DND-41 (cell line): ENCODE measurements at regions not wholly inside any gene's neighbourhood (a gene's known extent, or its start where the extent isn't known, plus 50 kb on each side); places are given as distances from the start of the nearest gene placed in this dataset.

Experiments
- ATAC-seq: fragments of 200-7000 bp; cut with Tn5 transposase; 3 replicates; pipeline ENCODE4 v1.9.1; 2021; ENCODE audit warnings: low read depth; ENCODE audit not compliant: insufficient read depth
- DNase-seq: peaks from one replicate; pipeline ENCODE4 v3.0.0-alpha.2; 2020
- H2AFZ ChIP-seq: 2 replicates; pipeline ENCODE4 v1.6.0; 2012; ENCODE audit warnings: low read depth, low read length
- H3K27ac ChIP-seq: 2 replicates; pipeline ENCODE4 v1.5.1; 2012; ENCODE audit warnings: low read length, inconsistent platforms
- H3K27me3 ChIP-seq: fragments of 200-600 bp; sonication (generic); 2 replicates; pipeline ENCODE4 v1.6.0; 2012; ENCODE audit warnings: low read length, mild to moderate bottlenecking, inconsistent platforms; ENCODE audit not compliant: insufficient read depth, poor library complexity
- H3K36me3 ChIP-seq: 2 replicates; pipeline ENCODE4 v1.5.1; 2012; ENCODE audit warnings: low read length, inconsistent platforms; ENCODE audit not compliant: insufficient read depth
- H3K4me1 ChIP-seq: 2 replicates; pipeline ENCODE4 v1.5.1; 2012; ENCODE audit warnings: mild to moderate bottlenecking, low read length; ENCODE audit not compliant: insufficient read depth
- H3K4me2 ChIP-seq: 2 replicates; pipeline ENCODE4 v1.6.0; 2012; ENCODE audit warnings: mild to moderate bottlenecking, moderate library complexity, low read length, inconsistent platforms; ENCODE audit not compliant: insufficient read depth
- H3K4me3 ChIP-seq, 2 experiments: fragments of 200-600 bp in 1 of 2; shearing (Covaris generic) in 1 of 2; 2 replicates each; pipeline ENCODE4 v1.5.1; 2012 to 2016; ENCODE audit warnings: inconsistent platforms in 2 of 2, low read length in 2 of 2, mild to moderate bottlenecking in 2 of 2, low read depth in 1 of 2, moderate library complexity in 1 of 2
- H3K79me2 ChIP-seq: 2 replicates; pipeline ENCODE4 v1.6.0; 2012; ENCODE audit warnings: low read length, inconsistent platforms; ENCODE audit not compliant: insufficient read depth
- H3K9ac ChIP-seq: 2 replicates; pipeline ENCODE4 v1.6.0; 2012; ENCODE audit warnings: low read depth, mild to moderate bottlenecking, inconsistent platforms, low read length, moderate library complexity
- H3K9me3 ChIP-seq: 2 replicates; pipeline ENCODE4 v1.5.1; 2012; ENCODE audit warnings: low read length, moderate library complexity, mild to moderate bottlenecking, inconsistent platforms; ENCODE audit not compliant: insufficient read depth, severe bottlenecking
- H4K20me1 ChIP-seq: 2 replicates; pipeline ENCODE4 v1.6.0; 2012; ENCODE audit warnings: low read length; ENCODE audit not compliant: insufficient read depth
- CTCF ChIP-seq: IDR thresholded peaks from 2 replicates; pipeline ENCODE4 v1.5.1; 2012; ENCODE audit warnings: borderline replicate concordance, low read length, moderate library complexity, mild to moderate bottlenecking; ENCODE audit not compliant: poor library complexity, severe bottlenecking; ENCODE audit errors: extremely low read depth
- EZH2 ChIP-seq: IDR thresholded peaks from 3 replicates; pipeline ENCODE4 v1.6.1; 2012; ENCODE audit warnings: borderline replicate concordance, low read depth, mild to moderate bottlenecking, moderate library complexity, low read length, inconsistent platforms; ENCODE audit not compliant: severe bottlenecking

GRCh38 chr4:89595125-89595789 is 241.7 kb downstream of the SNCA start:
- no peak overlapping the region for H2AFZ ChIP-seq
- no peak overlapping the region for H3K9ac ChIP-seq
- no peak for ATAC-seq
- no peak overlapping the region for H3K4me2 ChIP-seq
- TF ChIP-seq EZH2 (no peak), CTCF (no peak)
- H3K36me3 ChIP-seq: no peaks in the 10 kb centered on the region
- no peaks in the 10 kb centered on the region for H3K9me3 ChIP-seq
- H3K27ac ChIP-seq: no peak overlapping the region
- no peaks in the 10 kb centered on the region for H4K20me1 ChIP-seq
- H3K4me1 ChIP-seq: no peaks in the 10 kb centered on the region
- H3K27me3 ChIP-seq: no peaks in the 10 kb centered on the region
- no peaks in the 10 kb centered on the region for H3K79me2 ChIP-seq
- no peak for DNase-seq
- no peak overlapping the region for H3K4me3 ChIP-seq

- H3K9ac ChIP-seq: no peak overlapping the region
- no peaks in the 10 kb centered on the region for H3K36me3 ChIP-seq
- TF ChIP-seq CTCF (no peak), EZH2 (no peak)
- H3K4me3 ChIP-seq: no peak overlapping the region
- no peaks in the 10 kb centered on the region for H3K9me3 ChIP-seq
- no peaks in the 10 kb centered on the region for H4K20me1 ChIP-seq
- no peaks in the 10 kb centered on the region for H3K79me2 ChIP-seq
- H3K27ac ChIP-seq: no peak overlapping the region
- ATAC-seq (no peak), DNase-seq (no peak)
- H2AFZ ChIP-seq: no peak overlapping the region
- H3K4me2 ChIP-seq: no peak overlapping the region
- no peaks in the 10 kb centered on the region for H3K4me1 ChIP-seq
- H3K27me3 ChIP-seq: no peaks in the 10 kb centered on the region
Observed at GRCh38 chr4:89590128-89590527, 246.8 kb downstream of the SNCA start.

- no peaks in the 10 kb centered on the region for H3K27me3 ChIP-seq
- H4K20me1 ChIP-seq: no peaks in the 10 kb centered on the region
- H3K4me3 ChIP-seq: no peak overlapping the region
- H3K36me3 ChIP-seq: no peaks in the 10 kb centered on the region
- no peaks in the 10 kb centered on the region for H3K4me1 ChIP-seq
- TF ChIP-seq EZH2: no peak
- TF ChIP-seq CTCF: no peak
- H3K4me2 ChIP-seq: no peak overlapping the region
- H3K79me2 ChIP-seq: no peaks in the 10 kb centered on the region
- H3K27ac ChIP-seq: no peak overlapping the region
- no peak overlapping the region for H2AFZ ChIP-seq
- DNase-seq (no peak), ATAC-seq (no peak)
- no peak overlapping the region for H3K9ac ChIP-seq
- H3K9me3 ChIP-seq: no peaks in the 10 kb centered on the region
Observed at GRCh38 chr4:89588421-89588820, 248.5 kb downstream of the SNCA start.

- no peak for TF ChIP-seq EZH2
- TF ChIP-seq CTCF: no peak
- no peaks in the 10 kb centered on the region for H3K4me1 ChIP-seq
- H3K36me3 ChIP-seq: no peaks in the 10 kb centered on the region
- H4K20me1 ChIP-seq: no peaks in the 10 kb centered on the region
- H3K9me3 ChIP-seq: no peaks in the 10 kb centered on the region
- no peaks in the 10 kb centered on the region for H3K27me3 ChIP-seq
- no peaks in the 10 kb centered on the region for H3K79me2 ChIP-seq
- no peak for ATAC-seq
- no peak overlapping the region for H3K4me2 ChIP-seq
- H3K4me3 ChIP-seq: no peak overlapping the region
- no peak for DNase-seq
- no peak overlapping the region for H2AFZ ChIP-seq
- no peak overlapping the region for H3K9ac ChIP-seq
- H3K27ac ChIP-seq: no peak overlapping the region
Observed at GRCh38 chr4:89587364-89587763, 249.6 kb downstream of the SNCA start.
